CD14-positive monocyte (primary cell): ENCODE measurements at regions not wholly inside any gene's neighbourhood (a gene's known extent, or its start where the extent isn't known, plus 50 kb on each side); places are given as distances from the start of the nearest gene placed in this dataset.

Source experiments
- DNase-seq, 3 donors: peaks; one replicate each; pipeline ENCODE4 v3.0.0-alpha.2; 2011 to 2022
- H2AFZ ChIP-seq: 2 replicates; pipeline ENCODE4 v1.6.0; 2012; ENCODE audit warnings: mild to moderate bottlenecking, low read depth, low read length, inconsistent platforms; ENCODE audit not compliant: insufficient read depth, poor library complexity, severe bottlenecking
- H3K27ac ChIP-seq, 2 donors: 1 replicate in 1 of 2; 2 replicates in 1 of 2; pipeline ENCODE4 v1.5.1; 2012 to 2013; ENCODE audit warnings: low read length in 2 of 2, control low read depth in 1 of 2, inconsistent platforms in 1 of 2, low read depth in 1 of 2, mild to moderate bottlenecking in 1 of 2
- H3K27me3 ChIP-seq, 2 donors: one replicate each; pipeline versions ENCODE4 v1.6.0 to v1.6.1; 2011 to 2013; ENCODE audit warnings: low read length in 2 of 2; ENCODE audit not compliant: control insufficient read depth in 2 of 2, insufficient read depth in 2 of 2
- H3K36me3 ChIP-seq, 2 donors: replicated peaks in 1 of 2; 1 replicate in 1 of 2; 2 replicates in 1 of 2; pipeline versions ENCODE4 v1.5.1 to v1.6.1; 2012 to 2013; ENCODE audit warnings: low read length in 2 of 2, control low read depth in 1 of 2, inconsistent platforms in 1 of 2, mild to moderate bottlenecking in 1 of 2; ENCODE audit not compliant: insufficient read depth in 2 of 2, control insufficient read depth in 1 of 2
- H3K4me1 ChIP-seq, 2 donors: 1 replicate in 1 of 2; 2 replicates in 1 of 2; pipeline versions ENCODE4 v1.5.1 to v1.6.1; 2012 to 2013; ENCODE audit warnings: low read length in 2 of 2, control low read depth in 1 of 2, inconsistent platforms in 1 of 2, mild to moderate bottlenecking in 1 of 2, moderate library complexity in 1 of 2; ENCODE audit not compliant: insufficient read depth in 2 of 2, control insufficient read depth in 1 of 2
- H3K4me2 ChIP-seq: replicated peaks from 2 replicates; pipeline ENCODE3; 2012; ENCODE audit warnings: low read length, moderate library complexity, mild to moderate bottlenecking; ENCODE audit not compliant: poor library complexity, severe bottlenecking; ENCODE audit errors: extremely low read depth
- H3K4me3 ChIP-seq, 3 experiments: fragments of 200-600 bp in 1 of 3; sonication (generic) in 1 of 3; replicated peaks in 1 of 3; 1 replicate in 2 of 3; 2 replicates in 1 of 3; pipeline ENCODE4 v1.5.1; 2011 to 2013; ENCODE audit warnings: low read length in 3 of 3, mild to moderate bottlenecking in 3 of 3, control low read depth in 2 of 3, low read depth in 2 of 3, inconsistent platforms in 1 of 3, moderate library complexity in 1 of 3
- H3K79me2 ChIP-seq: 2 replicates; pipeline ENCODE4 v1.6.0; 2012; ENCODE audit warnings: mild to moderate bottlenecking, control low read depth, inconsistent platforms, low read length, moderate library complexity; ENCODE audit not compliant: insufficient read depth
- H3K9ac ChIP-seq: 2 replicates; pipeline ENCODE4 v1.6.0; 2017; ENCODE audit warnings: low read length, mild to moderate bottlenecking; ENCODE audit not compliant: insufficient read depth, poor library complexity, severe bottlenecking
- H3K9me3 ChIP-seq, 2 donors: replicated peaks in 1 of 2; 1 replicate in 1 of 2; 2 replicates in 1 of 2; pipeline versions ENCODE4 v1.5.1 to v1.6.1; 2012 to 2013; ENCODE audit warnings: low read length in 2 of 2, control low read depth in 1 of 2; ENCODE audit not compliant: control insufficient read depth in 1 of 2, insufficient read depth in 1 of 2
- H4K20me1 ChIP-seq: 2 replicates; pipeline ENCODE4 v1.6.0; 2012; ENCODE audit warnings: mild to moderate bottlenecking, low read length, control low read depth, moderate library complexity; ENCODE audit not compliant: insufficient read depth
- H3K27ac Mint-ChIP-seq, 7 donors: one replicate each; pipeline ENCODE4 v1.8.0; 2020; ENCODE audit warnings: mild to moderate bottlenecking in 7 of 7, mixed read lengths in 7 of 7, moderate library complexity in 6 of 7, inconsistent platforms in 2 of 7
- H3K27me3 Mint-ChIP-seq, 3 donors: one replicate each; pipeline ENCODE4 v1.8.0; 2021 to 2022; ENCODE audit warnings: low read depth in 3 of 3, mild to moderate bottlenecking in 3 of 3, mixed read lengths in 3 of 3, moderate library complexity in 3 of 3, inconsistent platforms in 1 of 3
- H3K36me3 Mint-ChIP-seq, 2 donors: one replicate each; pipeline ENCODE4 v1.8.0; 2020; ENCODE audit warnings: mixed read lengths in 2 of 2, inconsistent platforms in 1 of 2, mild to moderate bottlenecking in 1 of 2
- H3K4me1 Mint-ChIP-seq: one replicate; pipeline ENCODE4 v1.8.0; 2020; ENCODE audit warnings: mild to moderate bottlenecking, mixed read lengths
- H3K4me3 Mint-ChIP-seq, 2 donors: one replicate each; pipeline ENCODE4 v1.8.0; 2020; ENCODE audit warnings: mild to moderate bottlenecking in 2 of 2, mixed read lengths in 2 of 2, moderate library complexity in 1 of 2
- H3K9me3 Mint-ChIP-seq, 7 donors: one replicate each; pipeline ENCODE4 v1.8.0; 2020 to 2022; ENCODE audit warnings: mixed read lengths in 7 of 7, mild to moderate bottlenecking in 6 of 7, moderate library complexity in 6 of 7, inconsistent platforms in 2 of 7
- CTCF ChIP-seq: fragments of 200-600 bp; IDR thresholded peaks from one replicate; pipeline ENCODE4 v1.8.0; 2022; ENCODE audit warnings: antibody characterized with exemption, mild to moderate bottlenecking
- WGBS: methylation state at CpG from one replicate; pipeline ENCODE4 v1.1.5; 2013; ENCODE audit warnings: missing lambda C conversion rate; ENCODE audit not compliant: insufficient coverage; 5-methylcytosine and 5-hydroxymethylcytosine counted together
- intact Hi-C, 2 donors: fragments of 100-400 bp; cut with micrococcal nuclease; formaldehyde crosslinking; loops; one replicate each; pipeline versions ENCODE4 v1.15.0 to v1.15.1; 2023

- Mint-ChIP-seq H3K9me3 (peaks cover 2 to 8% (median 5%) of the 10 kb centered on the region in 7 donors), H3K4me3 (no peak overlapping the region), H3K36me3 (no peaks in the 10 kb centered on the region), H3K27ac (peak overlapping the region in 2 of 7 donors; percentile 21 to 35), H3K27me3 (peaks cover 1 to 3% (median 2%) of the 10 kb centered on the region in 3 donors), H3K4me1 (peaks cover 10% of the 10 kb centered on the region)
- H3K79me2 ChIP-seq, result no peaks in the 10 kb centered on the region
- no peak overlapping the region for H3K4me2 ChIP-seq
- no peaks in the 10 kb centered on the region for H3K9me3 ChIP-seq
- no peak for DNase-seq
- no peaks in the 10 kb centered on the region for H3K4me1 ChIP-seq
- no peak overlapping the region for H2AFZ ChIP-seq
- H3K27me3 ChIP-seq, result no peaks in the 10 kb centered on the region
- H3K27ac ChIP-seq, result no peak overlapping the region
- no peak overlapping the region for H3K4me3 ChIP-seq
- WGBS, result 94% methylated on average over 2 of the region's 2 CpGs
- no peak overlapping the region for H3K9ac ChIP-seq
- H3K36me3 ChIP-seq, result no peaks in the 10 kb centered on the region
- intact Hi-C loops, result no loop called here
- no peak for TF ChIP-seq CTCF
- H4K20me1 ChIP-seq, result no peaks in the 10 kb centered on the region
Measured at GRCh38 chr15:96067677-96068076, 262.8 kb upstream of the NR2F2 start.

- H3K27me3 ChIP-seq, result no peaks in the 10 kb centered on the region
- intact Hi-C loops, result no loop called here
- no peak overlapping the region for H3K27ac ChIP-seq
- Mint-ChIP-seq H3K27ac (no peak overlapping the region), H3K27me3 (peaks cover 0 to 3% (median 1%) of the 10 kb centered on the region in 3 donors), H3K36me3 (no peaks in the 10 kb centered on the region), H3K4me1 (peaks cover 10% of the 10 kb centered on the region), H3K4me3 (no peak overlapping the region), H3K9me3 (peaks cover 2 to 8% (median 4%) of the 10 kb centered on the region in 7 donors)
- H4K20me1 ChIP-seq, result no peaks in the 10 kb centered on the region
- no peak overlapping the region for H3K4me2 ChIP-seq
- no peaks in the 10 kb centered on the region for H3K4me1 ChIP-seq
- no peak for DNase-seq
- no peaks in the 10 kb centered on the region for H3K9me3 ChIP-seq
- WGBS, result no CpG with 5 or more reads among the region's 3 CpGs
- no peaks in the 10 kb centered on the region for H3K79me2 ChIP-seq
- no peak overlapping the region for H3K9ac ChIP-seq
- no peaks in the 10 kb centered on the region for H3K36me3 ChIP-seq
- H3K4me3 ChIP-seq, result no peak overlapping the region
- H2AFZ ChIP-seq, result no peak overlapping the region
- TF ChIP-seq CTCF, result no peak
Measured at GRCh38 chr15:96068897-96069296, 261.6 kb upstream of the NR2F2 start.
